Erythroblast (primary cell): ENCODE measurements at regions not wholly inside any gene's neighbourhood (a gene's known extent, or its start where the extent isn't known, plus 50 kb on each side); places are given as distances from the start of the nearest gene placed in this dataset.
"Not testable (repeated sequence)": the region's sequence is repeated elsewhere in the genome, so short reads cannot be mapped to it uniquely, and the experiment has no call there.

Experiments used
- GATA1 ChIP-seq: IDR thresholded peaks from 2 replicates; pipeline ENCODE4 v1.6.1; 2011; ENCODE audit warnings: low read depth, mild to moderate bottlenecking, control low read depth, low read length, moderate library complexity
- POLR2A ChIP-seq: IDR thresholded peaks from 2 replicates; pipeline ENCODE4 v1.6.1; 2011; ENCODE audit warnings: mild to moderate bottlenecking, low read length

DNA sequence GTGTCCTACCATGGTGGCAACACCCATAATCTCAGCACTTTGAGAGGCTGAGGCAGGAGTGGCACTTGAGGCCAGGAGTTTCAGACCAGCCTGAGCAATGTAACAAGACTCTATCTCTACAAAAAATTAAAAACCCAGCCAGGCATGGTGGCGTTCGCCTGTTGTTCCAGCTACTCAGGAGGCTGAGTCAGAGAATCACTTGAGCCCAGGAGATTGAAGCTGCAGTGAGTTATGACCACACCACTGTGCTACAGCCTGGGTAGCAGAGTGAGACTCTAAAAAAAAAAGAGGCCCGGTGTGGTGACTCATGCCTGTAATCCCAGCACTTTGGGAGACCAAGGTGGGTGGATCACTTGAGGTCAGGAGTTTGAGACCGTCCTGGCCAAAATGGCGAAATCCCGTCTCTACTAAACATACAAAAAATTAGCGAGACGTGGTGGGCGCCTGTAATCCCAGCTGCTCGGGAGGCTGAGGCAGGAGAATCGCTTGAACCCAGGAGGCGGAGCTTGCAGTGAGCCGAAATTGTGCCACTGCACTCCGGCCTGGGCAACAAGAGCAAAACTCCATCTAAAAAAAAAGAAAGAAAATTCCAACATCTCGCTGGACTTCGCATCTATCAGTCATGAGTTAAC lies 277.3 kb downstream of the CYRIA start:
- not testable (repeated sequence) for TF ChIP-seq POLR2A, GATA1
